GM18867 (cell line): ENCODE measurements at regions not wholly inside any gene's neighbourhood (a gene's known extent, or its start where the extent isn't known, plus 50 kb on each side); places are given as distances from the start of the nearest gene placed in this dataset.

ENCODE experiments used
- ATAC-seq: cut with Tn5 transposase; IDR thresholded peaks from one replicate; pipeline ENCODE4 v1.9.1; 2021; ENCODE audit warnings: mild to moderate bottlenecking, moderate library complexity; ENCODE audit not compliant: unreplicated experiment

DNA sequence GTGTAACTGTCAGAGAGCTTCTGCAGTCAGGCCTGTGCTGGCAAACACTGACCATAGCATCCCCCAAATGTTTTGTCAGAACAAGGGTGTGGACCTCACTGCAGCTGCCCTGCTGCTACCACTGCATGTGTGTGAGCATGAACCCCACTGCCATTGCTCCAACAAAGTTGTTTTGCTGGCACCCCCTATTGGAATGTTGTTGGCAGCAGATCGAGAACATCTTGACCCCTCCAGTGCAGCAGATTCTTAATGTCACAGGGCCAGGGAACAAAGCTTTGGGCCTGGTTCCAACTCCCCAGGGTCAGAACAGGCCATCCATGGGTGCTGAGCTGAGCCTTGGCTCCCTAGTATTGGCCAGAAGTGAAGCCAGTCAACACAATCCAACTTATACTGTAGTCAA, 1537.4 kb downstream of the NCAM2 start:
- no peak for ATAC-seq

DNA sequence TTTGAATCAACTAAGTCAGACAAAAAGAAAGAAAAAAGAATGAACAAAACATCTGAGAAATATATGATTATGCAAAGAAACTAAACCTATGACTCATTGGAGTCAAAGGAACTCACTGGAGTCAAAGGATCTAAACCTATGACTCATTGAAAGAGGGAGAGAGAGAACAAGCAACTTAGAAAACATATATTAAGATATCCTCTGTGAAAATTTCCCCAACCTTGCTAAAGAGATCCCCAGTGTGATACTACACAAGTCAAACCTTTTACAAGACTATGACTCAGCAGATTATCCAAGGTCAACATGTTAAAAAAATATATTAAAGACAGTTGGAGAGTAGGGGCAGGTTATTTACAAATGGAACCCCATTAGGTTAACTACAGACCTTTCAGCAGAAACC, 1538.3 kb downstream of the NCAM2 start:
- no peak for ATAC-seq

GRCh38 chr21:22544747-22545146, 1546.5 kb downstream of the NCAM2 start:
- ATAC-seq: no peak

- no peak for ATAC-seq
Observed at GRCh38 chr21:22552390-22552789, 1554.2 kb downstream of the NCAM2 start.

GRCh38 chr21:22554690-22555316, 1556.6 kb downstream of the NCAM2 start:
- ATAC-seq: no peak

DNA sequence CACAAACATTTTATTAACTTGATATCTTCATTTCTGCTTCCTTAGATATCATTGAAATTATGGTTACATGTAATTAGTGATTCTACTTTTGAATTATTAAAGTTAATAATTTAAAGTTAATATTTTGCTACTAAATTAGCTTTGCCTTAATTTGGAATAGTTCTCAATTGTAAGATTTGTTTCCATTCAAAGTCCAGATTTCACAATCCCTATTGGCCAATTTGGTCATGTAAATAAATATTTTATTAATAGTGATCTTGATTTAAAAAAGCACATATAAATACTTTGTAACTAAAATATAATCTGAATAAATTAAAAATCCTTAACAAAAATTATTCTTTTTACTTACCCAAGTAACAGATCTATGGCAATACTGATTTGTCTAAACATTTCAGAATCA, 1558.6 kb downstream of the NCAM2 start:
- ATAC-seq: no peak

DNA sequence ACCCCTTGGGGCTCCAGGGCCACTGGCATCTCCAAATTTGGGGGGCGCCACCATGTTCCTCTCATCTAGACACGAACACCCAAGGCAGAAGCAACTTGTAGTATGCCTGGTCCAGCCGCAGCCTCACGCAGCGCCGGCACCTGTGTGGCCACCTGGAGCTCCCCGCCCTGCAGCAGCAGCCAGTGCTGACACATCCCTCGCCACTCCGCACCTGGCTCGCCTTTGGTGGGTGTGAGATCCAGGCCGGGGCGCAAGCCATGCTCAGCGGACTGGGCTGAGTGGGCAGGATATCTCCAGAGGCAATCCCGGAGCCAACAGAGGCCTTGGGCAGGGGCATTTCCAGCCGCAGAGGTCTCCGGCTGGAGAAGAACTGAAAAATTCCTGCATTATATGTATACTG, 1563.7 kb downstream of the NCAM2 start:
- ATAC-seq: no peak

DNA sequence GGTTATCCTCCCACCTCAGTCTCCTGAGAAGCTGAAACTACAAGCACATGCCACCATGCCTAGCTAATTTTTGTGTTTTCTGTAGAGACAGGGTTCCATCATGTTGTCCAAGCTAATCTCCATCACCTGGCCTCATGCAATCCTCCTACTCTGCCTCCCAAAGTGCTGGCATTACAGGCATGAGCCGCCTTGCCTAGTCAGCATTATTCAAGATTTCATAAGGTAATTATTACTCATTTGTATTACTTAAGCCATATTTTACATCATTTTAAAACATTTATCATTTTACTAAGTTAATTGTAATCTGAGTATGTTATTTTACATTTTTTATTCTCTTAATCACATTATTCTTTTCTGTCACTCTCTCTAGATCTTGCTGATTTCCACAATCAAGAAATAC, 1575.6 kb downstream of the NCAM2 start:
- ATAC-seq: no peak

GRCh38 chr21:22575165-22575584, 1577.0 kb downstream of the NCAM2 start:
- ATAC-seq: no peak

- ATAC-seq: no peak
Observed at GRCh38 chr21:22579741-22580140, 1581.5 kb downstream of the NCAM2 start.

DNA sequence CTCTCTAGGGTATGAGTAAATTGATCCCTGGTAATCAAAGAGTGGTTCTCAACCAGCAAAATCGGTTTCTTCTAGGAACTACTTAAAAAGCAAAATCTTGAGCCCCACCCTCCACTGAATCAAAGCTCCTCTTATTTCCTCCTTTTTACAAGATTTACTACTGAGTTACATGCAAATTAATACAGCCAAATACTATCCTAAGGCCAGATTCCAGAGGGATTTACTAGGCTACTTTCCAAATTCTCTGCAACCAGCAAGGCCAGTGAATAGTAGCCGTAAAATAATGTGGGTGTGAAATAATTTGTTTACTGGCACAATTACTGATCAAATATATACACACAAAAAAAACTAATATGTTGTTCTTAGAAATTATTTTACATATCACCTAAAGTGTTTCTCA, 1583.8 kb downstream of the NCAM2 start:
- no peak for ATAC-seq

DNA sequence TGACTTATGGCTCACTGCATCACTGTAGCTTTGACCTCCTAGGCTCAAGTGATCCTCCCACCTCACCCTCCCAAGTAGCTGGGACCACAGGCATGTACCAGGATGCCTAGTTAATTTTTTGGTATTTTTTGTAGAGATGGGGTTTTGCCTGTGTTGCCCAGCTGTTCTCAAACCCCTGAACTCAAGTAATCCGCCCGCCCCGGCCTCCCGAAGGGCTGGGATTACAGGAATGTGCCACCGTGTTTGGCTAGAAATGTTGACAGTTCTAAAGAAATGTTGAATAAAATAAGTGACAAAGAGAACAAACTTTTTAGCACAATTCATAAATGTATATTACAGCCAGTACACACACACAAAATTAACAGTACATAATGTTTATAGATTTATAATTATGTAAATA, 1586.1 kb downstream of the NCAM2 start:
- no peak for ATAC-seq

DNA sequence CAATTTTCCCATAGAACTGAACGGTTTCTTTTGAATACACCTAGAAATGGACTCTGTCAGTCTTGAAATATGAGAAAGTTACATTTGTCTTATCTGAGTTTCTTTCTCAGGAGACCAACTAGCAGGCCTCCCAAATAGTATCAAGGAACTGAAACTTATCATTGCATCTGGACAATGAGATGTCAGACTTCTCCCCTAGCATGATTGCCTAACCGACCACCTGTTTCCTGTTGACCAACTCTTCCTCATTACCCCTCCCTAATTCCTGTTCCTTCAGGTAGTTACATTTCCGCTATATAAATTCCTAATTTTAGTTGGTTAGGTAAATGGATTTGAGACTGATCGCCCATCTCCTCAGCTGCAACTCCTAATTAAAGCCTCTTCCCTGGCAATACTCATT, 1587.3 kb downstream of the NCAM2 start:
- ATAC-seq: no peak

DNA sequence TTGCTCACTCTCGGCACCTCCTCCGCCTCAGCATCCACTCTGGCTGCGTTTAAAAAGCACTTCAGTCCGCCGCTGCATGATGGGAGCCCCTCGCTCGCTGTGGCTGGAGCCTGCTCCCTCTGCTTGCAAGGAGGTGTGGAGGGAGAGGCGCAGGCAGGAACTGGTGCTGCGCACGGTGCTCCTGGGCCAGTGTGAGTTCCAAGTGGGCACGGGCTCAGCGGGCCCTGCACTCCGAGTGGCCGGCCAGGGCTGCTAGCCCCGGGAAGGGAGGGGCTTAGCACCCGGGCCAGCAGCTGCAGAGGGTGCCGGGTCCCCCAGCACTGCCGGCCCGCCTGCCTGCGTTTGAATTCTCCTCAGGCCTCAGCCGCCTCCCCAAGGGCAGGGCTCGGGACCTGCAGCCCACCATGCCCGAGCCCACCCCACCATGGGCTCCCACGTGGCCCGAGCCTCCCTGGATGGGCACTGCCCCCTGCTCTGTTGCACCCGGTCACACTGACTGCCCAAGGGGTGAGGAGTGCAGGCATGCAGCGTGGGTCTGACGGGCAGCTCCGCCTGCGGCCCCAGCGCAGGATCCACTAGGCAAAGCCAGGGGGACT, 1599.5 kb downstream of the NCAM2 start:
- no peak for ATAC-seq

DNA sequence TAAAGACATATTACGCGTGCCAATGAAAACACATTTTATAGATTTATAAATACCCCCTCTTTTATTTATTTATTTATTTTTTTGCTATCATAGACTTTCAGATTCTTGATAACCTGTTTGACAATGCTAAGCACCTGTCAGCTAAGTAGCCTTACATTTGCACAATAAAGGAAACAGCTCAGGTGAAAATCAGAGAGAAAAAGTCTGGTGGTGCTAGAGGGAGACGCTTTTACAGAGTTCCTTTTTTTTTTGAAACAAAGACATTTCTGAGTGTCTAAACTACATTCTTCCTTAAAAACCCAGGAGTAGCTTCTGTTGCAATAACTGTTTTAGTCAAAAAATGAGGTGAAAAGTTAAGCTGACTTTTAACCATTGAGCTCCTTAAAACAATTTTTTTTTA, 1611.6 kb downstream of the NCAM2 start:
- ATAC-seq: no peak

- no peak for ATAC-seq
Observed at GRCh38 chr21:22627911-22628310, 1629.7 kb downstream of the NCAM2 start.

GRCh38 chr21:22630953-22631465, 1632.8 kb downstream of the NCAM2 start:
- no peak for ATAC-seq

DNA sequence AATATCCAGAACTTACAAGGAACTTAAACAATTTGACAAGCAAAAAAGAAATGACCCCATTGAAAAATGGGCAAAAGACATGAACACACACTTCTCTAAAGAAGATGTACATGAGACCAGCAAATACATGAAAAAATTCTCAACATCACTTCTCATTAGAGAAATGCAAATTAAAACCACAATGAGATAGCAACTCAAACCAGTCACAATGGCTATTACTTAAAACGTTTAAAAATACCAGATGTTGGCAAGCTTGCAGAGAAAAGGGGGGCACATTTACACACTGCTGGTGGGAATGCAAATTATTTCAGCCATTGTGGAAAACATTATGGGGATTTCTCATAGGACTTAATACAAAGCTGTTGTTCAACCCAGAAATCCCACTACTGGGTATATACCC, 1634.0 kb downstream of the NCAM2 start:
- no peak for ATAC-seq

DNA sequence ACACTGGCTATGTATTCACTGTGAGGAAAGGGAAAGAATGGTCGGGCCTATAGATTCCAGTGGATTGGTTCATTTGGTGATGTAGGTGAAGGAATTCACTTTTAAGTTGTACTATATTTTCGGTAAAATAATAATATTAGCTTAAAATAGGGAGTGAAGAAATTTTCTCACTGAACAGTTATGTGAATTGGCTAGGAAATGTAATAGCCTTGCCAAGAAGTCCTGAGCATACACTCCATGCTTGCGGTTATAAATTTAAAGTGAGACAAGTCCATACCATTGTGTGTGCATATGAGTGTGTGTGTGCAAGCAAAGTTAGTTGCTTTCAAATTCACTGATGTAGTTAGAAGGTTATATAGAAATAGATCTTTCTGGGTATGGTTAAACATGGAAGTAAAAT, 1651.0 kb downstream of the NCAM2 start:
- no peak for ATAC-seq

GRCh38 chr21:22650226-22650625, 1652.0 kb downstream of the NCAM2 start:
- ATAC-seq: no peak

DNA sequence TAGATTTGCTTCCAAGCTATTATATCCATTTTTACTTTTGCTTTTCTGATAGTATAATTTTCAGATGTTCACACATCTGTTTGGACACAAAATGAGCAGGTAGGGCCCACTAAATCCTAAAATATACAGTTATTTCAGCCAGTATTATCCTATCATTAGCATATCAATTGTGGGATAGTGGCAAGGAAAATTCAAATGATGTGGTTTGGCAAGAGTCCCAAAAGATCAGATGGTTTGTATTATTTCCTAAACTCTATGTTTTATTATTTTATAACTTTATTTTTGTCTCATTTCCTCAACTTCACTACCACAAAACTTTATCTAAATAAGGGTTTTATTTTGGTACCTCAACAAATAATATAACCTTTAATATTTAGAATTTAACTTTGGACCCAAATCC, 1659.6 kb downstream of the NCAM2 start:
- ATAC-seq: no peak

- ATAC-seq: no peak
Observed at GRCh38 chr21:22670148-22670547, 1671.9 kb downstream of the NCAM2 start.

GRCh38 chr21:22679207-22679606, 1681.0 kb downstream of the NCAM2 start:
- no peak for ATAC-seq
